Daoy (cell line): ENCODE measurements at regions not wholly inside any gene's neighbourhood (a gene's known extent, or its start where the extent isn't known, plus 50 kb on each side); places are given as distances from the start of the nearest gene placed in this dataset.
A peak's percentile ranks its signal among the peaks of the same experiment; 100 is the strongest.

Experiments used
- DNase-seq: peaks from one replicate; pipeline ENCODE4 v3.0.0-alpha.2; 2015; ENCODE audit warnings: low read depth

- no peak for DNase-seq
Measured at GRCh38 chr13:22226086-22226485, 555.2 kb downstream of the FGF9 start.

DNA sequence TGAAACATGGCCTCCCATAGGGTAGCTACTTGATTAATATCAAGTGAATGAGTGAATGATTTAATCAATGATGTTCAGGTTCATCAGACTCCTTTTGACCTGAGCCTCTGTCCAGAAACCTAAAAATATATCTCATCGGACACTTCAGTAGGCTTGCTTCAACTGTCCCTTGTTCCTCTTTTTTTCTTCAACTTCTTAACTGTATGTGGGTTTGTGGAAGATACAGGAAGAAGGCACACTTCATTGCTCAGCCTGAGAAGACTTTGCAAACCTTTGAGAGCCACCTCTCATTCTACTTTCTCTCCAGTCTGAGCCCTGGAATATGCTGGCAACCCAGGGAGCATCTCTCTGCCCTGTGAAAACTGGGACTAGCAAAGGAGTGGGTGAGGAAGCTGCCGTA, 557.0 kb downstream of the FGF9 start:
- no peak for DNase-seq

GRCh38 chr13:22229916-22230315, 559.0 kb downstream of the FGF9 start:
- DNase-seq, result no peak

DNA sequence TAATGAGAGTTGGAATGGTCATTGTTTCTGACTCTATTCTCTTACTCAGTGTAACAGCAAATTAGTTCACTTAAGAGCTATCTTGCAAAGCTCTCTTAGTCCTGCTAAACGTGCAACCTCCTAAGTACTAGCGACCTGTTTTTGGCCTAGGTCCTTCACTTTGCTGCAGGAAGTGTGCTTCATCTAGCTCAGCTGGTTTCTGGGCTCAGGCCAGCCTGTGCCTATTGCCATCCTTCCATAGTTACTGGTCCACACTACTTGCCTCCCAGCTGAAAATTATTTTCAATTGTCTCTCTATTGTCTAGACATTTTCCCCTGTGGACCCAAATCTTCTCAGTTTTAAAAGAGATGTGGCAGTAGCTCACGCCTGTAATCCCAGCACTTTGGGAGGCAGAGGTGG, 561.3 kb downstream of the FGF9 start:
- DNase-seq, result no peak

GRCh38 chr13:22235285-22235949, 564.5 kb downstream of the FGF9 start:
- DNase-seq, result peak; percentile 76

DNA sequence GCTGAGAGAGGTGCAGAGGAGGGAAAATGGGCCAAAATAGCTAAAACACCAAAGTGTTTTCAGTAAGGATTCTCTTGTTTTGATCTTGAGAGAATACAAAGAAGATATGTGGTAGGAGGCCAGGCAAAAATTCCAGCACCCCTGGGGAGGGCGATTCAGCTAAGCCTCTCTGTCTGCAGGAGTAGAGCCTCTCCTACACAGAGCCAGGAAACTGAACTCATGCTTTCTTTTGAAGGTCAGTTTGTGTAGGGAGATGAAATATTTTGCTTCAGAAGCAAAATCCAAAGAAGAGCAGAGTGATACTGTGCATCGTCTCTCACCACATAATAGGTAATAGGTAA, 565.0 kb downstream of the FGF9 start:
- DNase-seq, result no peak

- no peak for DNase-seq
Measured at GRCh38 chr13:22238269-22238668, 567.4 kb downstream of the FGF9 start.

- DNase-seq, result no peak
Measured at GRCh38 chr13:22240716-22241115, 569.8 kb downstream of the FGF9 start.

- no peak for DNase-seq
Measured at GRCh38 chr13:22243469-22244163, 572.7 kb downstream of the FGF9 start.

DNA sequence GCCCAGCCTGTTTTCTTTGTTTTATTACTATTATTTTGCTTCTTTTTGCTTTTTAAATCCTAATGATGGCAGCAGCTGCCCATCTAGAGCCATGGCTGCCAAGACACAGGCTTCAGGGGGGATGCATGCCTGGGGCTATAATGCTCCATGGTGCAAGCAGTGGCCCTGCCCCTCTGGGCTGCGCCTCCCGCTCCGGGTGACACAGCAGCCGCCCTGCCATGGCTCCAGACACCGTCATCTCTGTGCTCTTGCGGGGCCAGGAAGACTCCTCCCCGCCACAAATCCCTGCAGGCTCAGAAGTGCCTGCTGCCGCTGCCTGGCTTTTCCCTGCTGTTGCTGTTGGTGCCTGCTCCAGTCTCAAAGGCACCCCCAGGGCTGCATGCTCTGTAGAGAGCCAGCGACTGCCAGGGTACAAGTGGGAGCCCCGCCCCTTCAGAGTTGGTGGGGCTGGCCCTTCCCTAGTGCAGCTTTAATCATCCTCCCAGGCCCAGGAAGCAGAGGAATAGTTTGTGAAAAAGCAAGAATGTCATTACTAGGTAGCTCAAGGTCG, 581.5 kb downstream of the FGF9 start:
- peak; percentile 56 for DNase-seq

- DNase-seq, result no peak
Measured at GRCh38 chr13:22253107-22253506, 582.2 kb downstream of the FGF9 start.

- no peak for DNase-seq
Measured at GRCh38 chr13:22256111-22256639, 585.3 kb downstream of the FGF9 start.

GRCh38 chr13:22262001-22262885, 591.4 kb downstream of the FGF9 start:
- no peak for DNase-seq

DNA sequence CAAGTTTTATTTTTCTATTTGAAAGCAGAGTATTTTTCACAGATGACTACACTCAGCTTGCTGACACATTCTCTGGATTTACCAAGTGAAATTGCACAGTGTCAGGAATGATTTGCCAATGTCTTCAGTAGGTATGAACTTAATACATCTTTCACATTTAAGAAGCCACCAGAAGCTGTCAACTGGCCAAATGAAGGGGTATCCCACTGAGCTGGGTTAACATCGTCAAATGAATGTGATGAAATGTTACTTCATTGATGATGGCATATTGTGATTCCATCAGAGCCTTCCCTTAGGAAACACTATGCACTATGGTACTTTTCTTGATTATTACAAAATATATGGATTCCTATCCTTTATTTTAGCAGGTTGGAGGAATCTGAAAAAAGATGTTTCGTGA, 592.3 kb downstream of the FGF9 start:
- DNase-seq, result no peak

GRCh38 chr13:22265563-22265962, 594.7 kb downstream of the FGF9 start:
- no peak for DNase-seq

DNA sequence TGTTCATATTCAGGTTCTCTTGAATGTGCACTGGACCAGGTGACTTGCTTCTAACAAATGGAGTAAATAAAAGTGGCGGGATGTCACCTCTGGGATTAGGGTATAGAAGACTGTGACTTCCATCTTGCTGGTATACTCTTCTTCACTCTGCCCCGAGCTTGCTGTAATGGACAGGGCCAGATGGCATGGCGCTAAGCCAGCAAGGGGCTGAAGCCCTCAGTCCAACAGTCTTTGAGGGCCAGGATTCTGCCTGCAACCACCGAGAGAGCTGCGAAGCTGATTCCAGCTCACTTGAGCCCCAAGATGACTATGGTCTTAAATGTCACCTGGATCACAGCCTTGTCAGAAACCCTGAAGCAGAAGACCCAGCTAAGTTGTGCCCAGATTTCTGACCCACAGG, 600.0 kb downstream of the FGF9 start:
- DNase-seq, result no peak

DNA sequence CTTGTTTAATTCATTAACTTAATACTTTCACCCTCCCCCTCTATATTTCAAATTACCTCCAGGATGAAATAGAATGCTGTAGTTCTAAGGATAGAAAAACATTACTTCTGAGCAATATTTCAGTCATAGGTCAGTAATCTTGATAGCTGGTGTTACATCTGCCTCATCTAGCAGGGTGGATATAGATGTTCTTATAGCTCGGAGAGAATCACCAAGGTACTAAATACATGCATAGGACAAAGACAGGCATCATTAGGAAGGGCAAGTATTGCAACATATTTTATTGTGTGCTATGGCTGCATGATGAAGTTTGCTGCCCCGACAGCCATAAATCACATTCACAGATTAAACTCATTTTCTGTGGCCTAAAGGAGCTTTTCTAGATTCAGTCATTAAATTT, 601.0 kb downstream of the FGF9 start:
- DNase-seq, result no peak

GRCh38 chr13:22275393-22275792, 604.5 kb downstream of the FGF9 start:
- peak; percentile 35 for DNase-seq

- DNase-seq, result no peak
Measured at GRCh38 chr13:22276616-22277015, 605.7 kb downstream of the FGF9 start.

DNA sequence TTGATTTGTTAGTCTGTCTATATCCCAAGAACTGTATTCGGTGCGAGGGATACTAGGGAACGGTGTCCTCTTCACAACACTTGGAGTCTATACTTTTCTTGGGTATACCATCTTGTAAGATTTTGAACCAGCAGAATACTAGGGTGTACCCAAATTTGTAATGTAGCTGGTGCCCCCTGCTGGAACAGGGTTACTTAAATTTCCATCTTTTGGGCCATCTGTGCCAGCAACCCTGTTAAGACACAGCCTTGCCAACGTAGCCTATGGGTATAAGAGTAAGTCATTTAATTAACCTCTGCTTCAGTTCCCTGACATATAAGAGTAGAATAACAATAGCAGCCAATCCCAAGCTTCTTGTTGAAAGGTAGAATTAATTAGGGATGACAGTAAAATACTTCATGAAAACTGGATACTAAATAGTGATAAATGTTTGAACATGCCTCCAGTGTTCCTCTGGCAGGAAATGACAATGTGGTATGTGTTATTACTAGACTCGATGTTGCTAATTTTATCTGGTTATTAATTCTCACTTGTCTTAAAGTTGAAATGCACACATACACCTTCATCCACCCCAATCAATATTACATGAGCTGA, 607.6 kb downstream of the FGF9 start:
- DNase-seq, result peak; percentile 46

GRCh38 chr13:22285867-22286266, 615.0 kb downstream of the FGF9 start:
- DNase-seq, result no peak

DNA sequence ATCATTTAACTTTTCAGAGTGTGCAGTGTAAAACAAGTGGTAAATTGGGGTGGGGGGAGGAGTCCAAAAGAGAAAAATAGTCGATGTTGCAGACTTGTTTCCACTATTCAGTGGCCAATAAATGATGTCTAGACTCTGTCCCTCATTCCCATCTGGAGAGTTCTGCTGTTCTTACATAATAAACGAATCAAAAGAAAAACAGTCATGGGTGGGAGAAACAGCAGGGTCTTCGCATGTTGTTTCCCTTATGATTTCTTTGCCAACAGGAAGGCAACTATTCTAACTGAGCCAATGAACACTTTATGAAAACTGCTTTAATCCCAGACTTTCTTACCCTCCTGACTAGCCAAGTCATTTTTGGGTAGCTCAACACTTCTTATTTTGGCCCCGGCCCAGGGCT, 615.5 kb downstream of the FGF9 start:
- no peak for DNase-seq
